RKO (cell line): ENCODE measurements at regions not wholly inside any gene's neighbourhood (a gene's known extent, or its start where the extent isn't known, plus 50 kb on each side); places are given as distances from the start of the nearest gene placed in this dataset.
"Not testable (repeated sequence)": the region's sequence is repeated elsewhere in the genome, so short reads cannot be mapped to it uniquely, and the experiment has no call there.

Experiments used
- DNase-seq: peaks from one replicate; pipeline ENCODE4 v3.0.0-alpha.2; 2016; ENCODE audit warnings: low spot score

DNA sequence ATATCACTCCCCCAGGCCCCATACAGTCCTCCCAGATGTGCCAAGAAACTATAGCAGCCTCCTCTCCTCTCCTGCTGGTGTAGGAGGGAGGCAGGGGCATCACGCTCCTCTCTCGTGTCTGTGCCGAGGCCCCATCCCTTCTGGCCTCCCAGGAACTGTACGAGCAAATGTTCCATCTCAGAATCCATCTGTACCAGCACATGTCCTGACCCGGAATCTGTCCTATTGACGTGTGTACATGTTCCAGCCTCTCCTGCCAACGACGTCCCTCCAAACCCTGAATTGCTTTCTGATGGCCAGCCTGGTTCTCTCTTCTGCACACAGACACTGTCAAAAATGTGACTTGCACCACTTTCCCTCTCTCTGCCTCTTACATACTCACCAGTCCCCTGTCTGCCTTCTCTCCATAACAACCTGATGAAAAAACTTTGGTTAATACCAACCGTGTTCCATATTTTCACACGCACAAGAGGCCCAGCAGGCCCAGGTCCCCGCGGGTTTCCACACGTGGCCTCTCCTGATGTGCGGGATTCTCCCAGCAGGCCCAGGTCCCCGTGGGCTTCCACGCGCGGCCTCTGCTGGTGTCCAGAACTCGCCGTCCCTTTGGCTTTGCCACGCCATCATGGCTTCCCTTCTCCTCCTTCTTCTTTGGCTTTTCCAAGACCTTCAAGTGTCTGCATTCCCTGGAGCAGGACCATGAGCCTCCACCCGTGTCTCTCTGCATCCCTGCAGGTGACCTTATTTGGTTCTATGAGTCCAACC is 125.2 kb upstream of the THBS2 start:
- DNase-seq = no peak

- no peak for DNase-seq
Observed at GRCh38 chr6:169376458-169376857, 122.8 kb upstream of the THBS2 start.

DNA sequence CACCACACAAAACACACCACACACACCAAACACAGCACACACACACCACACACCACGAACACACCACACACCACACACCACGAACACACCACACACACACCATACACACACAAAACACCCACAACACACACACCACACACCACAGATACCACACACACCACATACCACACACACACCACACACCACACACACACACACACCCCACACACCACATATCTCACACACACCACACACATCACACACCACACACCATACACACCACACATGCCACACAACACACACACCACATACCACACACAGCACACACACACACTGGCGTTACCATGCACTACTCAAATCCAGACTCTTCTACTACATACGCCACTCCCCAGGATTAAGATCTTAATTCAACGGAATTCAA is 118.9 kb upstream of the THBS2 start:
- DNase-seq = no peak

DNA sequence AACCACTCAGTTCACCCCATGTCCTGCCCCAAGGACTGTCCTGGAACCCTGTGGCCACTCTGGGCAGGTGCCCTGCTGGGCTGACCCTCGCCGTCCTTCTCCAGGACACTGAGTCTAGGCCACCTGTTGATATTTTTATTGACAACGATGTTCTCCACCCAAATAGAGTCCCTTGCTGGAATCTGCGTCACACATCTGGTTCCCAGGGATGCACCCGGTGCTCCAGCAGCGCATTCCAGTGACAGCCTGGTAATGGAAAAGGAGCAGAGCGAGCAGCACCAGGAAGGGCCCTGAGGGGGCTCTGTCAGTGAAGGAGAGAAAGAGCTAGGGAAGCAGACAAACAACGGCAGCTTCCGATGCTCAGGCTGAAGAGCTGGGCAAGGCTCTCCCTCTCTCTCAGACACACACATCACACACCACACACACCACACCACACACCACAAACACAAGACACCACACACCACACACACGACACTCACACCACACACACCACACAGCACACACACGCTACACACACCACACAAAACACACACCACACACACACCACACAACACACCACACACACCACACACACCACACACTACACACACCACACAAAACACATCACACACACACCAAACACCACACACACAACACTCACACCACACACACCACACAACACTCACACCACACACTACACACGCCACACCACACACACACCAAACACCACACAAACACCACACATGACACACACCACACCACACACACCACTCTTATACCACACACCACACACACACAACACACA is 117.9 kb upstream of the THBS2 start:
- DNase-seq = peak; percentile 35

GRCh38 chr6:169370666-169371343 is 117.2 kb upstream of the THBS2 start:
- DNase-seq = no peak

- peak; percentile 52 for DNase-seq
Observed at GRCh38 chr6:169370054-169370453, 116.4 kb upstream of the THBS2 start.

GRCh38 chr6:169368200-169368599 is 114.6 kb upstream of the THBS2 start:
- DNase-seq = no peak

DNA sequence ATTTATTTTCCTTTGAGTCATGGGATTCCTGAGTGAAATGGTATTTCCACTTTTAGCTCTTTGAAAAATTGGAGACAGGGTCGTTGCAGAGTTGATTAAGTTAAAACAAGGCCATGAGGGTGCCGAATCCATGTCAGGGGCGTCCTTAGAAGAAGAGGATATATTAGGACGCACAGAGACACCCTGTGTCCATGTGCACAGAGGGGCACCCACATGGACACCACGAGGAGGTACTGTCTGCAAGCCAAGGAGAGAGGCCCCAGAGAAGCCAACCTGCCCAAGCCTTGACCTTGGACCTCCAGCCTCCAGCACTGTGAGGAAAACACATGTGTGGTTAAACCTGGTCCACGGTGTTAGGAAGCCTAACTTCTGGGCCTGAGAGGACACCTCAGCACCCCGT is 113.9 kb upstream of the THBS2 start:
- DNase-seq = no peak

DNA sequence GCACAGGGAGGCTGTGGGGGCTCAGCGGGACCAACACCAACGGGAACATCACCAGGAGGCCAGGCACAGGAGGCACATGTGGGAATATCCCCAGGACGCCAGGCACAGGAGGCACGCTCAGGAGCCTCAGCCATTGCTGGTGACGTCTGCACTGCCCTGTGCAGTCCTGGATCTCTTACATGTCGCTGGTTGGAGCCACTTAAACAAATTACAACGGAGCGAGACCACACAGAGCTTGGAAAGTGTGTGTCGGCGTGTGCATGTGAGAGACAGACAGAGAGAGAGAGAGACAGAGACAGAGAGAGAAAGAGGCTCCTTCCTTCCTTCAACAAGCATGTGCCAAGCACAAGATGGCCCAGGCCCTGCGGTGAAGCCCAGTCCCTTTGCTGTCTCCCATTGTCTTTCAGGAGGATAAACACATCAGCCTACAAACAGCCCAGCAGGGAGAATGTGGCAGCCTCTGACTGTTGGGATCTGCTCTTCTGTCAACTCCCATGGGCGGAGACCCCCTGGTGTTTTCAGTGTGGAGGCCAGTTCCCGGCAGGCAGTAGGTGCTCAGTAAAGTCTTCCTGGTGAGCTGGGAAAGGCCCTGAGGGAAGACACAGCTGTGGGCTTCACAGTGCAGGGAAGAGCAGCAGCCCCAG is 112.7 kb upstream of the THBS2 start:
- DNase-seq = no peak

DNA sequence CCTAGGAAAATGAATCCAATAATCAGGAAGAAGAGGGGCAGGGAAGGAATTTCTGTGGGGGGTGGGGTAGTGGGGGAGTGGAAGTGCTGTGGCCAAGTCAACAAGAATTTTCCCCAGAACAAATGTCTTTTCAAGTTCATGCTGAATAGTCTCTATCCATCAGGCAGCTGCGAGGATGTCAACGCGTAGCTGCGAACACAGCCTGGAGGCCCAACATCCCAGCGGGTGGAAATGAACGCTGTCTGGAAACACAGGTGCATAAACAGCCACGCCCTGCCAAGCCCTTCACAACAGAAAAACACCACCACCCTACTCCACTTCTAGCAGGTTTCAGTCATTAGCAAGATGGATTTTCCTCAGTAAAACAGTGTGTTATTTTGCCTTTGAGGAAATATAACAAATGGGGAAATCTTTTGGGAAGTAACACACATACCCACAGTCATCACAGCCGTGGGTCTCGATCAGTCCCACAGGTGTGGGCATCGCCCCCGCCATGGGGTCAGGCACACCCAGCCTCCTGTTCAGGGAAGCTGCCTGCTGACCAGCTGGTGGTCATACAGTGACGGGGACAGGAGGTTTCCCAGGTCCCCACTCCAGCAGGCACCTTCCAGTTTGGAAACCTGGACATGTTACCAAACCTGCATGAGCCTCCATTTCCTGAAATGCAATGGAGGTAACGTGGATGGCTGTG is 112.1 kb upstream of the THBS2 start:
- DNase-seq = no peak

GRCh38 chr6:169363590-169363989 is 109.9 kb upstream of the THBS2 start:
- no peak for DNase-seq

DNA sequence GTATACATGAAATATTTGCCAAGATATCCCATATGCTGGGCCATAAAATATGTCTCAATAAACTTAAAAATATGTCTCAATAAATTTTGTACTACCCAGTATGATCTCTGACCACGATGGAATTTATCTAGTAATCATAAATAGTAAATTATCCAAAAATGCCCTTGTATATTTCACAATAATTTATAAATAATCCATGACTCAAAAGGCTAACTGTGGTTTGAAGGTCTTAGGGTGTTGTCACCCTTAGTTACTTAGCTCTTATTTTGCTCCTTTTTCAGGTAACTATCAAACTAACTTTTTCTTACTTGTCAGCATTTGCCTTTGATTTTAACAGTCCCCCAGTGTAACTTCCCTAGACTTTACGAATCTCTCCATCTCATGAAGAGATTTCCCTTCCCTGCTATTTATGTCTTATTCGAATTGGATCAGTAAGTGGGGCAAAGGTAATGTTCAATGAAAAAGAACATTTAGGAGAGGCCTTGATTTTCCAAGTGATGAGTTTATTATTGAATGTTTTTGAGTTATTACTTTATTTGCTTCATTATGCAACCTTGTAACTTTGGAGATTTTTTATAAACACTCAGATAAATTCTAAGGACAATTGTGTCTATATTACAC is 109.0 kb upstream of the THBS2 start:
- no peak for DNase-seq

GRCh38 chr6:169355001-169355400 is 101.4 kb upstream of the THBS2 start:
- not testable (repeated sequence) for DNase-seq

DNA sequence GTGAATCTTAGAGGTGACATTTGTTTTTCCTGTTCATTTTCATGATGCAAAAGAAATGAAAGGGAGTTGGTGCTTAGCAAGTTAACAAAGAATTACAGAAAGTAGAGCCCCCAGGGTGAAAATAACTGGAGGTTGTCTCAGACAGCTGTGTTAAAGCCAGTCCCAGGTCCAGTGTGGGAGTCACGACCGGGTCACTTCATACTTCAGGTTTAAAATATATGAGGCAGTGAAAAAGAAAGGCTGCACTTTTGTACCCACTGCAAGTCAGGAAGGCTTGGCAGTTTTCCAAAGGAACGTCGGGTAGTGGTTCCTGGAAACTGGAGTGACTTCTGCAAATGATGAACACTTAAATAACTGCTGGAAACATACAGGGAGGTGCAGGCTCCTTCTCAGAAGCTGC is 91.5 kb upstream of the THBS2 start:
- DNase-seq = no peak

DNA sequence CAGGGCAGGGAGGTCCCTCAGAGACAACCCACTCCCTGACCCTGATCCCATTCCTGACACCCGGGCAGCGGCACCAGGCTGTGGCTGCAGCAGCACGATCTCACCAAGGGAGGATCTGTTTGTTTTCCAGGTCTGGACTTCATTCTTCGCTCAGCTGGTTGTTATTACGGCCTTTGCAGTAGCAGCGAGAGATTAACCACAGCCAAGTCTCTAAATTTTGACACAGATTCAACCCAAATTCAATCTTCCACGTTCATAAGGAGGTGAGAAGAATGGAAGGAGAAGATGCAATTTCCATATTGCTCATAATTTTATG is 91.1 kb upstream of the THBS2 start:
- no peak for DNase-seq

DNA sequence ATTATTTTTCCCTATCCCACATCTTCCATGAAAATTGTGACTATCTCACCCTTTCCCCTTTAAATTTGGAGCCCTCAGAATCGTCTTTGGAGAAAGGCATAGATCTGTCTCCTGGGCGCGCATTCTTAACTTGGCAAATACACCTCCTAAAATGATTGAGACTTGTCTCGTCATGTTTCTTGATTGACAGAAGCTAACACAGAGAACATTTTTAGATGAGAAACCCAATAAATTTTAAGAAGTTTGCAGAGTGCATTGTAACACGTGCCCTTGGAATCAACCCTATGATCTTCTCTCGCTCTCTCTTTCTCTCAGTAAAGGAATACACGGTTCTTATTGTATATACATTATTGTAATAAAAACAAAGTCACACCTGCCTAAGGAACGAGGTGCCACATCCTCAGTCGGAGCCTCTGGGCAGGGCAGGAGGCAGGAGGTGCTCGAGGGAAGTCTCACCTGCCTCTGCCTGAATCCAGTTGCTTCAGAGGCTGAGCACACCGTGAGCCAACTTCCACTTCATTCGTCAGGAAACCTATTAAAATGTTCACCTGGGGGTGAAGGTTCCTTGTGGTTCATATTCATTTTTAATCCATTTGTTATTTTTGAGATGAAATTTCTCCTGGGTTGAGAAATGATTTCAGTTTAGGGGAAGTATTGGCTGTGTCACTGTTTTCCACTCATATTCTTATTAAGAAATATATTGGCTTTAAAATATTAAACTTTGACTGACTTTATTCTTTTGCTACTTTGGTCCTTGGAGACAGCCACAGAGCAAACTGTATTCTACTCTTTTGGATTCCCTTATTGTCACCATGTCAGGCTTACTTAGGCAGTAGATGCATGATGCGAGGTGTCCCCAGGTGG is 90.5 kb upstream of the THBS2 start:
- DNase-seq = no peak

DNA sequence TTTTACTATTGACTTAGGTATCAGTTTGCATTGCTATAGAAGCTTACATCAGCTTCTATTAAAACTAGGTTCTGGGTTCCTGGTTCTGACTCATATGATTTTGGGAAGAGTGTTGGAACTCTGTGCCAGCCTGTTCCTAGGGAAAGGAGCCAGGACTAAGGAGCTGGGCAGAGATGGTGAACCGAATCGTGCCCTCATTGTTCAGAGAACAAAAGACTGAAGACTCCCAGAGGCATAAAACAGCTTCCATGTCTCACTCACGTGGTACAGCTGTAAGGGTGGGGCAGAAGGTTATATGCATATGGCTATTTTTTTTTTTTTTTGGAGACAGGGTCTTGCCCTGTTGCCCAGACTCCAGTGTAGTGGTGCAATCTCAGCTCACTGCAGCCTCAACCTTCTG is 89.1 kb upstream of the THBS2 start:
- DNase-seq = no peak

DNA sequence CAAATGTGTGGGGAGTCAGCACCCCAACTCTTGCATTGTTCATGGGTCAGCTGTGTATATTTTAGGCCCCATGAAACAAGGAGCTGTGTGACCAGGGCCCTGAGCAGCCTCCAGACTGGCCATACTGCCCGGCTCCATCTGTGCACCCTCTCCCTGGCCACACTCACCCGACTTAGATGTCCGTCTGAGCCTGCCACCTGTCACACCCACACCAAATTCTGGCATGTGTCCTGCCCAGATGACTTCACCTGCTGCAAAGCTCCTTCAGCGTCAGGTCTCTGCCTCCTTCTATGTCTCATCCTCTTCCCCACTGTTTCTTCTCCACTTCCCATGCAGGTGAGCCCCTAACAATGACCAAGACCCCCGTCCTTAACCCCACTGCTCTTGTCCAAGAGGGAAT is 88.1 kb upstream of the THBS2 start:
- no peak for DNase-seq

DNA sequence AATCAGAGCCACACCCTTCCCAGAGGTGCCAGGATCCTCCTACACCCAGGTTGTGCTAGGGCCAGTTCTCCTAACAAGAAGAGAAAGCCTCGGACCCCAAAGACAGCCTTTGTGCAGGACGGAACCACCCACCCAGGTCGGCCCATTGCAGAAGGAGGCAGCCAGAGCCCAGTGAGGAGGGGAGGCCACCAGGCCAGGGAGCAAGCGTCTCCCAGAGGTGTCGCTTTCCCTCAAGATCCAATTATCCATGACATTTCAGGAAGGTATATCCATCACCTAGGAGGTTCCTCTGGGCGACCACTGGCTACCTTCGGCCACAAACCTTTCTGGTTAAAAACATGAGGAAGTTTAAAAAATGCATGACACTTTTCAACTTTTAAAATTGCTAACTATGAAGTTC is 87.4 kb upstream of the THBS2 start:
- no peak for DNase-seq

DNA sequence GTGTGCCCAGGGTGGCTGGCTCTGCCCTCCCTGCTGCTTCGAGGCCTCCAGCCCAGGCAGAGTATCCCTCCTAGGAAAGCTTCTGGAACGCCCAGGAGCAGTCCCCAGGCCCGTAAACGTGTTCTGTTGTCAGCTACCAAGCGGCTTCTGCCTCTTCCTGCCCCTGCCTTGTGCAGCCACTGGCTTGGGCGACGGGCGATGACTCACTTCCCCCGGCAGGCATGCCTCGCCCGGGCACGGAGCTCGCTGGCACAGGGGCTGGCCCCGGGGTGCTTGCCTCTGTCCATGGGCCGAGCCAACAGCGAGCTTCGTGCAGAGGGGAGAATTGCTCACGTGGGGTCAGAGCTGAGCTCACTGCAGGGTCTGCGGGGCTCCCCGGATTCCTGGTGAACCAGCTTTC is 86.7 kb upstream of the THBS2 start:
- DNase-seq = peak; percentile 51
